NCI-H345 treated with DMSO at 0.1 percent for 48 hours (cell line): ENCODE measurements at regions not wholly inside any gene's neighbourhood (a gene's known extent, or its start where the extent isn't known, plus 50 kb on each side); places are given as distances from the start of the nearest gene placed in this dataset.

ENCODE experiments used
- DNase-seq: peaks from one replicate; lab custom pipeline; 2025; ENCODE audit not compliant: unreplicated experiment; lab: John Stamatoyannopoulos, UW

- DNase-seq = no peak
Measured at GRCh38 chr6:92828788-92829187, 590.6 kb downstream of the EPHA7 start.

GRCh38 chr6:92827104-92827503, 592.3 kb downstream of the EPHA7 start:
- DNase-seq = no peak

DNA sequence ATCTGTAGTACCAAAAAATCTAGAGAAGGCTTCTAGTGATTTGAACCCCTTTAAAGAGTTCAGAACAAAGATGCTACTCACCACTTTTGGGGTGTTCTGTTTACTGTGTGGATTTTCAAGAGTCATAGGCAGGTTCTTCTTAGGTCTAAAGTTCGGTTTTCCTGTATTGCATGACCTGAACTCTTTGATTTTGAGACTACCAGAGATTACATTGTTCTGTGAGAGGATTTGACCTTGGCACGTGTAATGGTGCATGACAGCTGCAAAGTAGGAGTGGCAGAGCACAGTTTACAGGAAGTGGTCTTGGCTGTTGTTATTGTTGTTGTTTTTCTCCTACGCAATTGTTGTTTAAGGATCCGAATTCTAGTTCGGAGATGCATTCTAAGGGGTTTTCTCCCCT, 592.7 kb downstream of the EPHA7 start:
- no peak for DNase-seq

DNA sequence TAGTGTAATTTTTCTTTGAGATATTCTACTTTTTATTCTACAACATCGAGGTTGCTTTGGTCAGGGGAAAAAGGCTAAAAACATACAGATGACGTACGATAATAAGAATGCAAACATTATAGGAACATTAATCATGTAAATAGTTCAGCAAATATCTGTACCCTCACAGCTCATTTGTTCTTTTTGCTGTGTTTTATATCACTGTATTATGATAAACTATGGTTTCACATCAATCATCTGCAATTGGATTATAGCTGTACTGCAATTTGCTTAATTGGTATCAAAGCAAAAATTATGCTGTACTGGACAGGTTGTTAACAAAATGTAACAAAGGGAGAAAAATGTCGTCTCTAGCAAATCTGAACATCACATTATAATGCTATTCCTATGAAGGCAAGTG, 597.1 kb downstream of the EPHA7 start:
- DNase-seq = no peak

- no peak for DNase-seq
Measured at GRCh38 chr6:92820601-92821000, 598.8 kb downstream of the EPHA7 start.

- peak; percentile 40 for DNase-seq
Measured at GRCh38 chr6:92810913-92811312, 608.4 kb downstream of the EPHA7 start.

DNA sequence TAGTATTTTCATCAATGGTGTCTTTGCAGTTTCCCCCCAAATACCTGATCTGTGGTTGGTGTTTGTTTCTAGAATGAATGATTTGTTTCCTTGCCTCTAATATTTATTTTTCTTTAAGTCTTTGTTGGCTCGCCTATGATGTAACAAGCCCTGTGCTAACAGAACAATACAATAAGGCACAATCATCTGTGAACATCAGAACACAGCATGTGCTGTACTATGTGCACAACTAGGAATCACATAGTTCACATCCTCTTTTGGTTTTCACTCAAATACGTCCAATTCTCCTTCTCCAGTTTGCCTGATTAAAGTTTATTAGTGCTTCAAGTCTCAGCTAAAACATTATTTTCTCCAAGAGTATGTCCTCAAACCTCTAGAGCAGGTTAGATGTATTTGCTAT, 613.1 kb downstream of the EPHA7 start:
- DNase-seq = no peak

- no peak for DNase-seq
Measured at GRCh38 chr6:92791403-92791802, 628.0 kb downstream of the EPHA7 start.

DNA sequence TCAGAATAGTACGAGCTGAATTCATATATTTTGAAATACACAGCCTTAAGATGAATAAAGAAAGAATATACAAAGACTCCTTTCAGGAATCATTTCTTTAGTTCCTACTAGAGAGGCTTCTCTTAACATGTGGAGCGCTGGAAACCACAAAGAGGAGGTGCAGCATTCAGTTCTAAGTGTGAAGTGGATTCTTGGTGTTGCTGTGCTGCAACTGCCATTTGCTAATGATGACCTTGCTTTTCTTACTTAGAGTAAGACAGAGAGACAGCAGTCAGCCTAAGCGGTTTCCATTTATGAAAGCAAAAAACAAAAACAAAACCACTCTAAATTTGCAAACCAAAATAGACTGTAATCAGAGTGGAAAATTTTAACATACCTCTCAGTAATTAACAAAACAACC, 629.0 kb downstream of the EPHA7 start:
- DNase-seq = no peak

DNA sequence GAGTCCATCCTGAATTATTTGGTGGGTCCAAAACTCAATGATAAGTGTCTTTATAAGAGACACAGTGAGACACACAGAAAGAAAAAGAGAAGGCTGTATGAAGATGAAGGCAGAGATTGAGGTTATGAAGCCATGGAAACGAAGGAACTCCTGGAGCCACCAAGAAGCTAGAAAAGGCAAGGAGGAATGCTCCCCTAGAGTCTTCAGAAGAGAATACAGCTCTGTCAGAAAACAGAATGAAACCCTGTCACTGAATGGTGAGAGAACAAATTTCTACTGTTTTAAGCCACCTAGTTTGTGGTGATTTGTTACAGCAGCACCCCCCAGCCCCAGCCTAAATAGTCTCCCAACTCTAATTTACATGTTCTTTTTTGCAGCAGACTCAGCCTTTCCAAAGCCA, 635.1 kb downstream of the EPHA7 start:
- no peak for DNase-seq

- peak; percentile 7 for DNase-seq
Measured at GRCh38 chr6:92779746-92780145, 639.6 kb downstream of the EPHA7 start.

DNA sequence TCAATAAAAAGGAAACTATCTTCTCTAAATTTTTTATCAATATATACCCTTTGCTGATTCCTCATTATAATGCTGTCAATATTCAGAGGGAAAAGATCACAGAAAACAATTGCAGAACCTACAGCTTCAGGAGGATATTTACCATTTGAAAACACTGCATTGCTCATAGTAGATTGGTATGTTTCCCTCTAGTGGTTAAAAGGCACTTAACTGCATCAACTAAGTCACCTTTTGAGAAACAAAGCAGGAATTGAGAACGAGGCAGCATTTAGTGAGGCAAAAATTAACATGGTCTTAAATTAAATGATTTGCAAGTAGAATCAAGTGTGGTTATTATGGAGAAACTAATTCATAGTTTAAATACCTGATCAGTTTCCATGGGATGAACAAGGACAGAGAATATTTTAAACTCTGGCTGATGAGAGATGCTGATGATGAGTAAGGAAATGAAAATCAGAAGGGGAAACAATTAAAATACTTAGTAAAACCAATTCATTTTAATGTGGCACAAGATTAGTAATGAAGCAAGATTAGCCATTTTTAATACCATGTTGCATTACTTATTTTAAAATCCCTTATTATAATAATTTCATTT, 642.1 kb downstream of the EPHA7 start:
- DNase-seq = peak; percentile 53

DNA sequence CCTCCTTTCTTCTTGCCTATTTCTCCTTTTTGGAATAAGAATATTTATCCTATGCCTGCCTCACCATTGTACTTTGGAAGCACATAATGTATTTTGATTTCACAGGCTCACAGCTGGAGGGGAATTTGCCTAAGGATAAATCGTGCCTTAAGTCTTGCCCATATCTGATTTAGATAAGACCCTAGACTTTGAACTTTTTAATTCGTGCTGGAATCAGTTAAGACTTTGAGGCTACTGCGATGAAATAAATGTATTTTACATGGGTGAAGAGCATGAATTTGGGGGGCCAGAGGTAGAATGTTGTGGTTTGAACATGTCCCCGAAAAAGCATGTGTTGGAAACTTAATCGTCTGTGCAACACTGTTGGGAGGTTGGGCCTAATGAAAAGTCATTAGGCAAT, 648.8 kb downstream of the EPHA7 start:
- DNase-seq = no peak

- no peak for DNase-seq
Measured at GRCh38 chr6:92767101-92767500, 652.3 kb downstream of the EPHA7 start.

- no peak for DNase-seq
Measured at GRCh38 chr6:92763680-92764079, 655.7 kb downstream of the EPHA7 start.

DNA sequence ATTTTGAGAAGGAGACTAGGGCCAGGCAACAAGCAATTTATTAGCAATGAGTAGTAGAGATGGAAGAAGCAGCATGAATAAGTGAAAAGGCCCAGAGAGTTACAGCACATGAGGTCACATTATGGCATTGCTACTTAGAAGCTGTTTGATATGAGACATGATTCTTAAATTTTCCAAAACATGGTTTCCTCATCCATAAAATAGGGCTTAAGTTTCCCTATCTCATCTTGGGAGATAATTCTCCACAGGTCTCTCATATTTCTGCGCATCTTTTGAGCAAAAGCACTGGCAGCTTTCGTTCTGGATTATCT, 656.1 kb downstream of the EPHA7 start:
- DNase-seq = no peak

GRCh38 chr6:92762443-92763273, 656.7 kb downstream of the EPHA7 start:
- no peak for DNase-seq

DNA sequence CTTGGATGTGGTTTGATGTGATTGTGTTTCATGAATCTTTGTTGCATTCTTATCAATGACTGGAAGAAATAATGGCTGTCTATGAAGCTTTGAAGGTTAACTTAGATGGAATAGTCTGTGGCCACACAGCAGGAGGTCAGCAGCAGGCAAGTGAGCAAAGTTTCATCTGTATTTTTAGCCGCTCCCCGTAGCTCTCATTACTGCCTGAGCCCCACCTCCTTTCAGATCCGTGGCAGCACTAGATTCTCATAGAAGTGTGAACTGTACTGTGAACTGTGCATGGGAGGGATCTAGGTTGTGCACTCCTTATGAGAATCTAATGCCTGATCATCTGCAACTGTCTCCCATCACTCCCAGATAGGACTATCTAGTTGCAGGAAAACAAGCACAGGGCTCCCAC, 660.2 kb downstream of the EPHA7 start:
- no peak for DNase-seq

DNA sequence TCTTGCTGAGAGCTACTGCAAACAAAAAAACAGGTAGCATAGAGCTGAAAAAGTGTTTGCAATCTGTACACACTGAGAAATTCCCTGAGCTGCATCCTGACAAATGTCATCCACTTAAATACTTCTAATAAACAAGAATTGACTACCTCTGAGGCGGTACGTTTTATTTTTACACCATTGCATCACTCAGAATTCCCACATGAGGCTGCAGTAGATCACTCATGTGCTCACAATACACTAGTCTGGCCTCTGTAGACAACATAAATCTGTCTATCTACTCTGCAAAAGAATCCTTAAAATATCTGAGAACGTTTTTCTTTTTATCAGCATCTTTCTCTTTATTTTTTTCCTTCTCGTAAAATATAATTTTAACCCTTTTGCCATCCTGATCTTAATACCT, 661.4 kb downstream of the EPHA7 start:
- no peak for DNase-seq

DNA sequence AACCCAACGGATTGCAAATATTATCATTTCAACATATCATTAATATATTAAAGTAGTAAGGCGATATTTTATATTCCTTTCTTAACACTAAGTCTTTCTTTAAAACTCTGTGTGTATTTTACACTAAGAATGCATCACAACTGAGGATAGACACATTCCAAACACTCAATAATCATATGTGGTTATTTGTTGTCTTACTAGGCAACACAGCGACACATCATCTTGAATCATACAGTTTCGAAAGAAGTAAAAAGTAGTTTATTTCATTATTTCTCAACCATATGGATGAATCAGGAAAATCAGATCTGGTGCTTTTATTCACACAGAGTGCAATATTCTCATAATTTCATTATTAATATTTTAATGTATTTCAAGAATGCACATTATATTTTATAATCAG, 662.4 kb downstream of the EPHA7 start:
- no peak for DNase-seq

- no peak for DNase-seq
Measured at GRCh38 chr6:92753956-92754355, 665.4 kb downstream of the EPHA7 start.

DNA sequence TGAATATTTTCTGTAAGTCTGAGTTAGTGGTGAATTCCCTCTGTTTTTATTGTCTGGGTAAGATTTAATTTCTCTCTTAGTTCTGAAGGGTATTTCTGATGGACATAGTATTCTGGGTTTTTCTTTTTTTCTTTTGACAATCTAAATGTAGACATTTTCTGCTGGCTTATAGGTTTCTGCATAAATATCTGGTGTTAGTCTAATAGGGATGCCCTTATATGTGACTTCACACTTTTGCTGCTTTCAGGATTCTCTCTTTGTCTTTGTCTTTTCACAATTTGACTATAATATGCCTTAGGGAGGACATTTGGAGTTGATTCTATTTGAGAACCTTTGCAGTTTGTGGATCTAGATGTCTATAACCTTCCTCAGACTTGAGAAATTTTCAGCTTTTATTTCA, 667.2 kb downstream of the EPHA7 start:
- DNase-seq = no peak

- DNase-seq = no peak
Measured at GRCh38 chr6:92748131-92748530, 671.2 kb downstream of the EPHA7 start.
